ENCODE measurements at regions not wholly inside any gene's neighbourhood (a gene's known extent, or its start where the extent isn't known, plus 50 kb on each side); places are given as distances from the start of the nearest gene placed in this dataset.
"Not testable (repeated sequence)": the region's sequence is repeated elsewhere in the genome, so short reads cannot be mapped to it uniquely, and the experiment has no call there.

DNA sequence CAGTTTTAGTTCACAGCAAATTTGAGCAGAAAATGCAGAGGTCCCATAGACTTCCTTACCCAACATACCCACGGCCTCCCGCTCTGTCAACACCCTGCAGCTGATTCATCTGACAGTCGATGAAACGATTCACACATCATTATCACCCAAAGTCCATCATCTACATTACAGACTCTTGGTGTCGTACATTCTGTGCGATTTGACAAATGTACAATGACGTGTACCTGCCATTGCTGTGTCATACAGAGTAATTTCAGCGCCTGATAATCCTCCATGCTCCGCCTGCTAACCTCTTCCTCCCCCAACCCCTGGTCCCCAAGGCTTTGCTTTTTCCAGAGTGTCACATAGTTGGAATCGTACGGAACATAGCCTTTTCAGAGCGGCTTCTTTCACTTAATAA, 94.7 kb upstream of the SLC25A33 start:
- no peak overlapping the region for H3K4me3 ChIP-seq (ENCODE audit: low read depth, low read length)
- no peak for TF ChIP-seq CTCF (IDR thresholded peaks at IDR 0.05; ENCODE audit: insufficient read depth, low read depth, low read length)

DNA sequence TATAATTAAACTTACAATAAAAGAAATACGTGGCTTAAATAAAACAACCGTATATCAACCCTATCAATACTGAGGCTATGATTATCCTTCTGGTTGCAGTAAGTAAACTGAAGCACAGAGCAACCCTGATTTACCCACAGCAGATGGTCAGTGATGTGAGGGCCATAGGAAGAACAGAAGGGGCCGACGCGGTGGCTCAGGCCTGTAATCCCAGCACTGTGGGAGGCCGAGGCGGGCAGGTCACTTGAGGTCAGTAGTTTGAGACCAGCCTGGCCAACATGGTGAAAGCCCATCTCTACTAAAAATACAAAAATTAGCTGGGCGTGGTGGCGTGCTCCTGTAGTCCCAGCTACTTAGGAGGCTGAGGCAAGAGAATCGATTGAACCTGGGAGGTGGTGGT, 94.2 kb upstream of the SLC25A33 start:
- not testable (repeated sequence) for DNase-seq (ENCODE audit: low read depth); H3K4me3 ChIP-seq (ENCODE audit: low read depth, low read length)

More for the DNA sequence above, 94.7 kb upstream of the SLC25A33 start:
- no peak for DNase-seq (ENCODE audit: low read depth)

DNA sequence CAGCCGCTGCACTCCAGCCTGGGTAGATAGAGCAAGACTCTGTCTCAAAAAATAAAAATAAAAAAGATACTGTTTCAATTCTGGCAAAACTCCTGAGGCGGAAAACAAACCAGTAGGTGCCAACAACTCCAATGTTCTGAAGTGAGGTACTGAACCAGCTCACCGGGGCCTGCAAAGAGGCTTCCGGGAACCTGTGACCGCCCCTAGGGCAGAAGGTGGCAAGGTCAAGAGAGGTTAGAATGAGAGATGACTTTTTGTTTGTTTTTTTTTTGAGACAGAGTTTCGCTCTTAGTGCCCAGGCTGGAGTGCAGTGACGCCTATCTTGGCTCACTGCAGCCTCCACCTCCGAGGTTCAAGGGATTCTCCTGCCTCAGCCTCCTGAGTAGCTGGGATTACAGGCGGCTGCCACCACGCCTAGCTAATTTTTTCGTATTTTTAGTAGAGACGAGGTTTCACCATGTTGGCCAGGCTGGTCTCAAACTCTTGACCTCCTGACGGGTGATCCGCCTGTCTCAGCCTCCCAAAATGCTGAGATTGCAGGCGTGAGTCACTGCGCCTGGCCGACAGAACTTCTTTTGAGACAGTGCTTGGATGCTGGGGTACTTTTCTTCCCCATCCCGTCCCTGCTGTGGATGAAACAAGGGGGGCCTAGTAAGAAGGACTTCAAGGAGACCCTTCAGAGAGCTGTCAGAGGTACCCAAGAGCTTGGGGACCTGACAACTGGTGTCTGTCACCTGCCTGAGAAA, 91.9 kb upstream of the SLC25A33 start:
- no peak for TF ChIP-seq CTCF (IDR thresholded peaks at IDR 0.05; ENCODE audit: insufficient read depth, low read depth, low read length)
- DNase-seq (ENCODE audit: low read depth) = no peak
- H3K4me3 ChIP-seq (ENCODE audit: low read depth, low read length) = no peak overlapping the region

- TF ChIP-seq CTCF (IDR thresholded peaks at IDR 0.05; ENCODE audit: insufficient read depth, low read depth, low read length) = peak; percentile 27
- DNase-seq (ENCODE audit: low read depth) = peak; percentile 46
- no peak overlapping the region for H3K4me3 ChIP-seq (ENCODE audit: low read depth, low read length)
Observed at GRCh38 chr1:9448132-9449109, 90.8 kb upstream of the SLC25A33 start.

GRCh38 chr1:9449110-9449627, 90.1 kb upstream of the SLC25A33 start:
- TF ChIP-seq CTCF (IDR thresholded peaks at IDR 0.05; ENCODE audit: insufficient read depth, low read depth, low read length) = no peak
- DNase-seq (ENCODE audit: low read depth) = peak; percentile 96
- no peak overlapping the region for H3K4me3 ChIP-seq (ENCODE audit: low read depth, low read length)

DNA sequence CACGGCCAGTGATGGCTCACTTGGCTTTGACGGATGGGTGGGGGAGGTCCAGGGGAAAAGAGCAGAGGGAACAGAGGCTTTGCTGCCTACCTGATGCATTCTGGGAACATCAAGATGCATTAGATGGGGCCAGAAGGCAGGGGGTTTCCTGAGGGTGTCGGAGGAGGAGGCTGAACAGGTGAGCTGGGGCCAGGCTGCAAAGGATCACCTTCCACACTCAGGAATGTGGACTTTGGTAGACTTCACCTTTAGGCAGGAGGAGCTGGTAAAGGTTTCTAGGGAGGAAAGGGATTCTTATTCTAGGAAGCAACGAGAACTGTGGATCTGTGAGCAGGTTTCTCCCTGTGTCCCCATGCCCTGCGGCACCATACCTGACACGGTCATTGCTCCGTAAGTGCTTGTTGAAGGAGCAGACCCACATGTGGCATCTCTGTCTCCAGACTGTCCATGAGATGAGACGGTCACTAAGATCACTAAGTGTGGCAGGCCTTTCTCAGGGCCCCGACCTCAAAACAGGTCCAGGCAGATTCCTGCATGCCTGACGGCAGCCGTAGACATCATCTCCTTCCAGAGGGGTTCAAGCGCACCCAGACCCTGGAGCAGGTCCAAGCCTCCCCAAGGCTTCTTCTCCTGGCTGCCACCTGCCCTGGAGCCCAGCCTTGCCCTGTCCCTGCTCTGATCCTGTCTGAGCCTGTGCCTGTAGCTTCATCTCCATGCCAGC, 89.1 kb upstream of the SLC25A33 start:
- H3K4me3 ChIP-seq (ENCODE audit: low read depth, low read length) = no peak overlapping the region
- no peak for DNase-seq (ENCODE audit: low read depth)
- TF ChIP-seq CTCF (IDR thresholded peaks at IDR 0.05; ENCODE audit: insufficient read depth, low read depth, low read length) = no peak

Measured in fibroblast of villous mesenchyme (primary cell).